HG02973 (cell line): ENCODE measurements at regions not wholly inside any gene's neighbourhood (a gene's known extent, or its start where the extent isn't known, plus 50 kb on each side); places are given as distances from the start of the nearest gene placed in this dataset.

Source experiments
- ATAC-seq: cut with Tn5 transposase; IDR thresholded peaks from one replicate; pipeline ENCODE4 v1.9.1; 2021; ENCODE audit warnings: moderate library complexity; ENCODE audit not compliant: unreplicated experiment

DNA sequence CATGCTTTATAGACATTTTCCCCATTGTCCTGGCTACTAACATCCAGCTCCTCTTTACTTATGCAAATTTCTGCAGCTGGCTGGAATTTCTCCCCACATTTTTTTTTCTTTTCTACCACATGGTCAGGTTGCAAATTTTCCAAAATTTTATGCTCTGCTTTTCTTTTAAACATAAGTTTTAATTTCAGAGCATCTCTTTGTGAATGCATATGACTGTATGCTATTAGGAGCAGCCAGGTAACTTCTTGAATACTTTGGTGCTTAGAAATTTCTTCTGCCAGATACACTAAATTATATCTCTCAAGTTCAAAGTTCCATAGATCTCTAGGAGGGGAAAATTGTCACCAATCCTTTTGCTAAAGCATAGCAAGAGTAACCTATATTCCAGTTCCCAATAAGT, 365.9 kb downstream of the LRFN5 start:
- no peak for ATAC-seq

GRCh38 chr14:41960281-41960680, 353.6 kb downstream of the LRFN5 start:
- no peak for ATAC-seq

GRCh38 chr14:41957459-41957858, 350.8 kb downstream of the LRFN5 start:
- ATAC-seq: no peak
